Left ventricle myocardium inferior (tissue), 1 donor: ENCODE measurements at regions not wholly inside any gene's neighbourhood (a gene's known extent, or its start where the extent isn't known, plus 50 kb on each side); places are given as distances from the start of the nearest gene placed in this dataset.
A peak's percentile ranks its signal among the peaks of the same experiment; 100 is the strongest.

Source experiments
- DNase-seq: peaks from one replicate; pipeline ENCODE4 v3.0.0-alpha.2; 2020
- H3K27ac ChIP-seq: fragments of 200-600 bp; replicated peaks from 2 replicates; pipeline ENCODE4 v1.8.0; 2021
- H3K27me3 ChIP-seq: fragments of 200-600 bp; 2 replicates; pipeline ENCODE4 v1.8.0; 2021; ENCODE audit warnings: low read depth
- H3K36me3 ChIP-seq: fragments of 200-600 bp; 2 replicates; pipeline ENCODE4 v1.8.0; 2021
- H3K4me1 ChIP-seq: fragments of 200-600 bp; 2 replicates; pipeline ENCODE4 v1.8.0; 2021
- H3K4me3 ChIP-seq: fragments of 200-600 bp; 2 replicates; pipeline ENCODE4 v1.8.0; 2021; ENCODE audit warnings: mild to moderate bottlenecking, moderate library complexity
- H3K9me3 ChIP-seq: fragments of 200-600 bp; replicated peaks from 2 replicates; pipeline ENCODE4 v1.8.0; 2021
- CTCF ChIP-seq: fragments of 200-600 bp; IDR thresholded peaks from 2 replicates; pipeline ENCODE4 v1.8.0; 2021; ENCODE audit warnings: antibody characterized with exemption, mild to moderate bottlenecking, borderline replicate concordance
- intact Hi-C: fragments of 100-400 bp; cut with micrococcal nuclease; formaldehyde crosslinking; loops from one replicate; pipeline ENCODE4 v1.11.0; 2022
- donor health status: DM: no; HTN: yes; CAD: no; lungs with severe emphysema.

- DNase-seq: no peak
- peaks cover 18% of the 10 kb centered on the region for H3K9me3 ChIP-seq
- H3K27ac ChIP-seq: no peak overlapping the region
- H3K36me3 ChIP-seq: no peaks in the 10 kb centered on the region
- no peaks in the 10 kb centered on the region for H3K27me3 ChIP-seq
- no peak for TF ChIP-seq CTCF
- H3K4me1 ChIP-seq: peaks cover 22% of the 10 kb centered on the region
- intact Hi-C loops: no loop called here
- no peak overlapping the region for H3K4me3 ChIP-seq
These were observed 153.2 kb downstream of the DDX1 start for GRCh38 chr2:15744820-15745219.

- intact Hi-C loops: no loop called here
- no peak for TF ChIP-seq CTCF
- Histone ChIP-seq H3K9me3 (peaks cover 18% of the 10 kb centered on the region), H3K4me3 (no peak overlapping the region), H3K4me1 (peaks cover 27% of the 10 kb centered on the region), H3K27ac (peak overlapping the region; percentile 31), H3K27me3 (no peaks in the 10 kb centered on the region), H3K36me3 (no peaks in the 10 kb centered on the region)
- no peak for DNase-seq
These were observed 153.7 kb downstream of the DDX1 start for GRCh38 chr2:15745350-15745749.

- intact Hi-C loops: no loop called here
- H3K4me1 ChIP-seq: peaks cover 34% of the 10 kb centered on the region
These were observed 154.4 kb downstream of the DDX1 start for GRCh38 chr2:15745907-15746702.

GRCh38 chr2:15746703-15747550 lies 155.3 kb downstream of the DDX1 start:
- no peak for DNase-seq
- Histone ChIP-seq H3K9me3 (peaks cover 7% of the 10 kb centered on the region), H3K4me3 (no peak overlapping the region), H3K36me3 (no peaks in the 10 kb centered on the region), H3K4me1 (peaks cover 34% of the 10 kb centered on the region), H3K27me3 (no peaks in the 10 kb centered on the region), H3K27ac (no peak overlapping the region)
- intact Hi-C loops: no loop called here
- TF ChIP-seq CTCF: no peak

More at GRCh38 chr2:15745907-15746702, 154.4 kb downstream of the DDX1 start:
- Histone ChIP-seq H3K4me3 (no peak overlapping the region), H3K36me3 (no peaks in the 10 kb centered on the region), H3K27me3 (no peaks in the 10 kb centered on the region), H3K27ac (peak overlapping the region; percentile 31), H3K9me3 (peaks cover 15% of the 10 kb centered on the region)
- DNase-seq: no peak
- TF ChIP-seq CTCF: no peak

- Histone ChIP-seq H3K27me3 (no peaks in the 10 kb centered on the region), H3K9me3 (no peaks in the 10 kb centered on the region), H3K36me3 (no peaks in the 10 kb centered on the region), H3K4me3 (no peak overlapping the region), H3K27ac (no peak overlapping the region), H3K4me1 (peaks cover 34% of the 10 kb centered on the region)
- TF ChIP-seq CTCF: no peak
- no peak for DNase-seq
- intact Hi-C loops: no loop called here
These were observed 156.2 kb downstream of the DDX1 start for GRCh38 chr2:15747603-15748471.
